ENCODE measurements at regions not wholly inside any gene's neighbourhood (a gene's known extent, or its start where the extent isn't known, plus 50 kb on each side); places are given as distances from the start of the nearest gene placed in this dataset.

DNA sequence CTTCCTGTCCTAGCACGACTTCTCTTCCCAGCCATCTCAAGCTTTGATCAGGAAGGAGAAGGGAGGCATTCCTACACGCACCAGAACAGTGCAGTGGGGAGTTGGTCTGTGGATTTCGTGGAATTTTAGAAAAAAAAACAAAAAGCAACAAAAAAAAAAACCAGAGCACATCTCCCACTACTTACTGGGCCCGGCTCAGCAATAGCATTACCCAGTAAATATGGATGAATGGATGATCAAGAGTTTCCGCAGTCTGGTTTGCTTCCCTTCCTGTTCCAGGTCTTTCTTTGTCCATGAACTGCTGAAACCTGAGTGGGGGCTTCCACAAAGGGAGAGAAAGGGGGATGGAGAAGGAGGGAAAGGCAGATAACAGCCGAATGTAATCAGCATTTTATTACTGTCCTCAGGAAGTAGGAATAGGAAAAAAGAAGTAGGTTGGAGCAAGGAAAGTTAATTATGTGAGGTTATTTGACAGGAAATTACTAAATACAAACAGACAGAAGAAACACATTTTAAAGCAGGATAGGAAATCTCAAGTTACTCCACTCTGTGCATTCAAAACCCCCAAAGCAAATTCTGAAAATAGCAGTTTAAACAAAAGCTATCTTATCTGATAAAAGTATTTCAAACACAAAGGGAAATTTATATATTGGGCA is 349.0 kb downstream of the PRL start:
- no peaks in the 10 kb centered on the region for H3K27me3 ChIP-seq (ENCODE audit: control insufficient read depth, insufficient read depth, low read length)
- CTCF ChIA-PET, result interaction anchor here (0.6 to 1.7 kb wide), 2 partner anchors 55 to 289 kb away, joined by 3 read pairs; no protein-coding TSS in a partner anchor
- POLR2A ChIA-PET, result no interaction called here
- no peak for DNase-seq (ENCODE audit: low read depth)
- no peak overlapping the region for H3K4me3 ChIP-seq (ENCODE audit: low read depth, low read length)
- no peaks in the 10 kb centered on the region for H3K36me3 ChIP-seq (ENCODE audit: control insufficient read depth, insufficient read depth, low read length)
- TF ChIP-seq, protein P1, sequence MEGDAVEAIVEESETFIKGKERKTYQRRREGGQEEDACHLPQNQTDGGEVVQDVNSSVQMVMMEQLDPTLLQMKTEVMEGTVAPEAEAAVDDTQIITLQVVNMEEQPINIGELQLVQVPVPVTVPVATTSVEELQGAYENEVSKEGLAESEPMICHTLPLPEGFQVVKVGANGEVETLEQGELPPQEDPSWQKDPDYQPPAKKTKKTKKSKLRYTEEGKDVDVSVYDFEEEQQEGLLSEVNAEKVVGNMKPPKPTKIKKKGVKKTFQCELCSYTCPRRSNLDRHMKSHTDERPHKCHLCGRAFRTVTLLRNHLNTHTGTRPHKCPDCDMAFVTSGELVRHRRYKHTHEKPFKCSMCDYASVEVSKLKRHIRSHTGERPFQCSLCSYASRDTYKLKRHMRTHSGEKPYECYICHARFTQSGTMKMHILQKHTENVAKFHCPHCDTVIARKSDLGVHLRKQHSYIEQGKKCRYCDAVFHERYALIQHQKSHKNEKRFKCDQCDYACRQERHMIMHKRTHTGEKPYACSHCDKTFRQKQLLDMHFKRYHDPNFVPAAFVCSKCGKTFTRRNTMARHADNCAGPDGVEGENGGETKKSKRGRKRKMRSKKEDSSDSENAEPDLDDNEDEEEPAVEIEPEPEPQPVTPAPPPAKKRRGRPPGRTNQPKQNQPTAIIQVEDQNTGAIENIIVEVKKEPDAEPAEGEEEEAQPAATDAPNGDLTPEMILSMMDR (IDR thresholded peaks at IDR 0.05; ENCODE audit: insufficient read depth, low read depth, low read length), result no peak

GRCh38 chr6:21949211-21949801 is 347.5 kb downstream of the PRL start:
- ChIA-PET CTCF (interaction anchor here (0.9 to 1.7 kb wide), 2 partner anchors 54 to 196 kb away, joined by 3 read pairs; no protein-coding TSS in a partner anchor), POLR2A (interaction anchor here (0.6 kb wide), 1 partner anchor 274 kb away, joined by 6 read pairs; no protein-coding TSS in a partner anchor)
- TF ChIP-seq, protein P1 (IDR thresholded peaks at IDR 0.05; ENCODE audit: insufficient read depth, low read depth, low read length), result no peak
- Histone ChIP-seq H3K36me3 (ENCODE audit: control insufficient read depth, insufficient read depth, low read length) (no peaks in the 10 kb centered on the region), H3K27me3 (ENCODE audit: control insufficient read depth, insufficient read depth, low read length) (no peaks in the 10 kb centered on the region), H3K4me3 (ENCODE audit: low read depth, low read length) (no peak overlapping the region)
- no peak for DNase-seq (ENCODE audit: low read depth)

- no peak overlapping the region for H3K4me3 ChIP-seq (ENCODE audit: low read depth, low read length)
- H3K36me3 ChIP-seq (ENCODE audit: control insufficient read depth, insufficient read depth, low read length), result no peaks in the 10 kb centered on the region
- TF ChIP-seq, protein P1 (IDR thresholded peaks at IDR 0.05; ENCODE audit: insufficient read depth, low read depth, low read length), result no peak
- POLR2A ChIA-PET, result no interaction called here
- H3K27me3 ChIP-seq (ENCODE audit: control insufficient read depth, insufficient read depth, low read length), result no peaks in the 10 kb centered on the region
- no peak for DNase-seq (ENCODE audit: low read depth)
- CTCF ChIA-PET, result interaction anchor here (1.2 kb wide), 1 partner anchor 10 kb away, joined by 3 read pairs; no protein-coding TSS in a partner anchor
These were observed 344.5 kb downstream of the PRL start for GRCh38 chr6:21952367-21952766.

DNA sequence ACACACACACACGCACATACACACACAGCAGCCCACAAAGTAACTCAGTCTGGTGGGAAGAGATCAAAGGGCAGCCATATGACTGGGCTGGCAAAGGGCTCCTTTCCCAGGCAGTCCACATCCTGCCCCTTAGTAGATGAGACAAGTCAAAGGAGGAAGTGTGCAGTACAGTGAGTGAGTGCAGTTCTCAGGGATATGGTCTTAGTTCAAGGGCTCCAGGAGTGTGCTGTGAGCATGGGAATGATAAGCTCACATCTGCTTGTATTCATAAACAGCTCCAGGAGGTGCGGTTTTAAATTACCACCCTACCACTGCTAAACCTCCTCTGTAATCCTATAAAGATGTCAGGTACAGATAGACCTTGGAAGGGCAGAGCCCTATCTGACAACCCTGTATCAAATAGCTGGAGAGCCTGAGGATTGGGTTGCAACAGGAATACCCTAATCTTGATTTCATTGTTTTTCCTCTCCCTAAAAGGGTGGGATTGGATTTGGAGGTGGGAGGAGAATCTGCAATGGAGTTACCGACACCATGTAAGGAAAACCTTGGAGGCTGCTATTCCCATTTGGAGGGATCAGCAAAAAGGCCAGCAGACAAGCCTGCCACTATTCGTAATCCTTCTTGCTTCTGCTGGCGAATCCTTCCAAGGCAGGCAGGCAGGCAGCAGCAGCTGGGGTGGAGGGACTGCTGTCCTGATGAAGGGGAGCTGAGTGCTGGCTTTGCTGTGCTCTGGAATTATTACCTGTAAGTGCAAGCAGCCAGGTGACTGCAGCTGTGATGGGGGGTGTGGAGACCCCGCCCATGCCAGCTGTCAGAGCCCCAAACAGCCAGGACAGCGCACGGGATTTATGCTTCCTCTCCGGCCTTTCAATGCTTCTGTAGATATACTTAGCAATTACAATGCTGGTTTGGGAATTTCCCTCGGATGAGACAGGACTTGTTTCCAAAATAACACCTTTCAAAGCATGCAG is 342.7 kb downstream of the PRL start:
- CTCF ChIA-PET, result interaction anchor here (0.5 to 1.0 kb wide), 2 partner anchors 10 to 14 kb away, joined by 3 to 4 read pairs; no protein-coding TSS in a partner anchor
- POLR2A ChIA-PET, result no interaction called here
- Histone ChIP-seq H3K36me3 (ENCODE audit: control insufficient read depth, insufficient read depth, low read length) (no peaks in the 10 kb centered on the region), H3K27me3 (ENCODE audit: control insufficient read depth, insufficient read depth, low read length) (no peaks in the 10 kb centered on the region), H3K4me3 (ENCODE audit: low read depth, low read length) (no peak overlapping the region)
- TF ChIP-seq, protein P1 (IDR thresholded peaks at IDR 0.05; ENCODE audit: insufficient read depth, low read depth, low read length), result no peak
- DNase-seq (ENCODE audit: low read depth), result no peak
